Heart right ventricle (tissue), 16 donors: ENCODE measurements at regions not wholly inside any gene's neighbourhood (a gene's known extent, or its start where the extent isn't known, plus 50 kb on each side); places are given as distances from the start of the nearest gene placed in this dataset.

ENCODE experiments used
- ATAC-seq, 8 donors: fragments of 200-7000 bp; cut with Tn5 transposase; one replicate each; pipeline ENCODE4 v1.9.1; 2020; ENCODE audit warnings: mild to moderate bottlenecking in 8 of 8, moderate library complexity in 8 of 8, moderate number of reproducible peaks in 1 of 8
- DNase-seq, 2 donors: peaks; one replicate each; pipeline ENCODE4 v3.0.0-alpha.2; 2020
- H3K27ac ChIP-seq, 10 donors: fragments of 200-600 bp; sonication (generic) in 2 of 10; one replicate each; pipeline versions ENCODE4 v1.5.0 to v1.8.0; 2020 to 2022; ENCODE audit warnings: mild to moderate bottlenecking in 3 of 10
- H3K27me3 ChIP-seq, 7 donors: fragments of 200-600 bp; one replicate each; pipeline ENCODE4 v1.8.0; 2021 to 2022; ENCODE audit warnings: mild to moderate bottlenecking in 2 of 7
- H3K36me3 ChIP-seq, 9 donors: fragments of 200-600 bp; sonication (generic) in 1 of 9; one replicate each; pipeline versions ENCODE4 v1.5.0 to v1.8.0; 2020 to 2022; ENCODE audit warnings: mild to moderate bottlenecking in 2 of 9
- H3K4me1 ChIP-seq, 9 donors: fragments of 200-600 bp; sonication (generic) in 1 of 9; one replicate each; pipeline versions ENCODE4 v1.5.0 to v1.8.0; 2020 to 2022; ENCODE audit warnings: mild to moderate bottlenecking in 4 of 9
- H3K4me3 ChIP-seq, 10 donors: fragments of 200-600 bp; sonication (generic) in 2 of 10; one replicate each; pipeline versions ENCODE4 v1.5.0 to v1.8.0; 2020 to 2022; ENCODE audit warnings: mild to moderate bottlenecking in 7 of 10, moderate library complexity in 2 of 10
- H3K9me3 ChIP-seq, 11 donors: fragments of 200-600 bp in 10 of 11; sonication (generic) in 2 of 11; one replicate each; pipeline versions ENCODE4 v1.5.0 to v1.8.0; 2013 to 2022; ENCODE audit warnings: mild to moderate bottlenecking in 2 of 11, control low read depth in 1 of 11, moderate library complexity in 1 of 11
- CTCF ChIP-seq, 9 donors: fragments of 200-600 bp; sonication (generic) in 2 of 9; IDR thresholded peaks; one replicate each; pipeline versions ENCODE4 v1.5.0 to v1.8.0; 2021 to 2022; ENCODE audit warnings: antibody characterized with exemption in 9 of 9, mild to moderate bottlenecking in 5 of 9, moderate library complexity in 1 of 9
- WGBS, 2 donors: extraction: QIAGEN DNeasy Blood & Tissue Kit; methylation state at CpG; one replicate each; pipeline ENCODE4 v1.1.7; 2013; ENCODE audit warnings: inconsistent platforms in 1 of 2; 5-methylcytosine and 5-hydroxymethylcytosine counted together
- intact Hi-C, 10 donors: fragments of 100-400 bp; cut with DNase I; formaldehyde crosslinking; loops; one replicate each; pipeline versions ENCODE4 v1.11.1 to v1.14.2; 2022
- donor health status: Arrhythmogenic right ventricular cardiomyopathy.
- donor health status: ischemic (EF 13 %, LVEDD 7.1; RV severe dilation, severe dysfunction).
- donor health status: healthy with polysubstance abuse.
- donor health status: DM: no; HTN: yes; CAD: no.
- donor health status: DM: no; HTN: no; CAD: no.
- donor health status: ischemic (EF 25% LVEDD 6.9; RV normal size, moderate dysfunction).
- donor health status: ischemic (EF 25% LVEDD 5.7; RV mildly dilated, moderate dysfunction).
- donor health status: healthy.
- donor health status: DM: yes; HTN: yes; CAD: no.
- donor health status: Ischemic cardiomyopathy.
- donor health status: ischemic (EF 35%, LVEDD 5.7; RV mildly dilated, moderate dysfunction).
- donor health status: nonischemic (EF 11% LVEDD 7.7; RV severe dilation, severe dysfunction).
- donor health status: DM: yes; HTN: yes; CAD: no.
- donor health status: PGD.
- donor health status: ischemic (EF 29% LVEDD 5.4; RV normal size, mild dysfunction).
- donor health status: nonischemic (EF 23%, LVEDD 6.1; RV moderate dilation, normal function).

GRCh38 chr2:194915485-194915884, 741.5 kb upstream of the SLC39A10 start:
- H3K27ac ChIP-seq = no peak overlapping the region
- TF ChIP-seq CTCF (IDR thresholded peaks at IDR 0.05) = no peak
- intact Hi-C loops = no loop called here
- no peaks in the 10 kb centered on the region for H3K36me3 ChIP-seq
- DNase-seq (no peak), ATAC-seq (no peak)
- H3K9me3 ChIP-seq = no peaks in the 10 kb centered on the region
- H3K4me3 ChIP-seq = no peak overlapping the region
- H3K4me1 ChIP-seq = no peaks in the 10 kb centered on the region
- 85 to 90% methylated on average over 1 of the region's 1 CpG for WGBS, 2 donors
- no peaks in the 10 kb centered on the region for H3K27me3 ChIP-seq

DNA sequence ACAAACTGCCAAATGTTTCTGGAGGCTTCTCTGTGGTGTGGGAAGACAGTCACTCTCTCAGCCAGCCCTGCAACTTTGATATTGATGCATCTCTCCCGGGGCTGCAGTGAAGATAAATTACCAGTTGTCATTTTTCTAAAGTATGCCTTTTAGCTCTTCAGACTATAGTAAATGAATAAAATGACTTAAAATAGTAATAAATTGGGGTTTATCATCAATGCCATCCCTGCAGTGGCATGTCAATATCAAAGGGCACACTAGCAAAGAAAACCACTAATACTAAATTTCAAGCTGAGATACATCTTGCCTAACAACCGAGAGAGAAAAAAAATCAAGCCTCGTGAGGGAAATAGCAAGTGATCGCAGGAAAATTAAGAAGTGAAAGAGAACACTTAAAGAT, 749.5 kb upstream of the SLC39A10 start:
- Histone ChIP-seq H3K27ac (no peak overlapping the region), H3K4me1 (no peaks in the 10 kb centered on the region), H3K36me3 (no peaks in the 10 kb centered on the region), H3K27me3 (no peaks in the 10 kb centered on the region), H3K4me3 (no peak overlapping the region), H3K9me3 (peaks cover 0 to 10% (median 0%) of the 10 kb centered on the region in 11 donors)
- intact Hi-C loops = no loop called here
- DNase-seq (no peak), ATAC-seq (no peak)
- WGBS, 2 donors = 78% methylated on average over 4 of the region's 4 CpGs
- TF ChIP-seq CTCF (IDR thresholded peaks at IDR 0.05) = no peak

GRCh38 chr2:194896871-194897270, 760.2 kb upstream of the SLC39A10 start:
- no peak overlapping the region for H3K27ac ChIP-seq
- no peak overlapping the region for H3K4me3 ChIP-seq
- H3K4me1 ChIP-seq = no peaks in the 10 kb centered on the region
- TF ChIP-seq CTCF (IDR thresholded peaks at IDR 0.05) = no peak
- no peaks in the 10 kb centered on the region for H3K27me3 ChIP-seq
- intact Hi-C loops = no loop called here
- no peak for ATAC-seq
- H3K36me3 ChIP-seq = no peaks in the 10 kb centered on the region
- 66 to 70% methylated on average over 2 of the region's 2 CpGs for WGBS, 2 donors
- no peaks in the 10 kb centered on the region for H3K9me3 ChIP-seq
- no peak for DNase-seq

- TF ChIP-seq CTCF (IDR thresholded peaks at IDR 0.05) = no peak
- Histone ChIP-seq H3K4me3 (no peak overlapping the region), H3K27ac (no peak overlapping the region), H3K36me3 (no peaks in the 10 kb centered on the region), H3K4me1 (no peaks in the 10 kb centered on the region), H3K9me3 (peaks cover 0 to 3% (median 0%) of the 10 kb centered on the region in 11 donors), H3K27me3 (no peaks in the 10 kb centered on the region)
- intact Hi-C loops = no loop called here
- WGBS, 2 donors = 53 to 71% methylated on average over 2 of the region's 2 CpGs
- DNase-seq = no peak
- ATAC-seq = peak in 1 of 8 donors; percentile 62
Observed at GRCh38 chr2:194883711-194884110, 773.3 kb upstream of the SLC39A10 start.
